ENCODE measurements at regions not wholly inside any gene's neighbourhood (a gene's known extent, or its start where the extent isn't known, plus 50 kb on each side); places are given as distances from the start of the nearest gene placed in this dataset.

- Mint-ChIP-seq H3K27me3 (ENCODE audit: low read depth) (no peaks in the 10 kb centered on the region), H3K4me1 (peaks cover 6% of the 10 kb centered on the region), H3K4me3 (no peak overlapping the region), H3K27ac (no peak overlapping the region), H3K9me3 (peaks cover 47% of the 10 kb centered on the region), H3K36me3 (no peaks in the 10 kb centered on the region)
- no peak for TF ChIP-seq CTCF (IDR thresholded peaks at IDR 0.05; ENCODE audit: unreplicated experiment)
- no peak for DNase-seq (ENCODE audit: low spot score in 2 of 2, unreplicated experiment in 2 of 2)
These were observed 85.4 kb downstream of the MAGEC1 start for GRCh38 chrX:141989134-141989533.

GRCh38 chrX:141982296-141982695, 78.6 kb downstream of the MAGEC1 start:
- TF ChIP-seq CTCF (IDR thresholded peaks at IDR 0.05; ENCODE audit: unreplicated experiment) = no peak
- Mint-ChIP-seq H3K4me1 (no peaks in the 10 kb centered on the region), H3K36me3 (no peaks in the 10 kb centered on the region), H3K4me3 (no peak overlapping the region), H3K9me3 (peaks cover 64% of the 10 kb centered on the region), H3K27ac (no peak overlapping the region), H3K27me3 (ENCODE audit: low read depth) (no peaks in the 10 kb centered on the region)
- DNase-seq (ENCODE audit: low spot score in 2 of 2, unreplicated experiment in 2 of 2) = no peak

GRCh38 chrX:141975839-141976238, 72.1 kb downstream of the MAGEC1 start:
- no peak for TF ChIP-seq CTCF (IDR thresholded peaks at IDR 0.05; ENCODE audit: unreplicated experiment)
- no peaks in the 10 kb centered on the region for H3K27me3 Mint-ChIP-seq (ENCODE audit: low read depth)
- peaks cover 52% of the 10 kb centered on the region for H3K9me3 Mint-ChIP-seq

GRCh38 chrX:141969706-141970105, 66.0 kb downstream of the MAGEC1 start:
- H3K36me3 Mint-ChIP-seq = no peaks in the 10 kb centered on the region
- no peak for DNase-seq (ENCODE audit: low spot score in 2 of 2, unreplicated experiment in 2 of 2)
- no peaks in the 10 kb centered on the region for H3K27me3 Mint-ChIP-seq (ENCODE audit: low read depth)
- no peaks in the 10 kb centered on the region for H3K4me1 Mint-ChIP-seq
- H3K4me3 Mint-ChIP-seq = no peak overlapping the region
- peaks cover 48% of the 10 kb centered on the region for H3K9me3 Mint-ChIP-seq
- TF ChIP-seq CTCF (IDR thresholded peaks at IDR 0.05; ENCODE audit: unreplicated experiment) = no peak
- no peak overlapping the region for H3K27ac Mint-ChIP-seq

More at GRCh38 chrX:141975839-141976238, 72.1 kb downstream of the MAGEC1 start:
- no peak overlapping the region for H3K27ac Mint-ChIP-seq
- H3K36me3 Mint-ChIP-seq = no peaks in the 10 kb centered on the region
- H3K4me1 Mint-ChIP-seq = no peaks in the 10 kb centered on the region
- H3K4me3 Mint-ChIP-seq = no peak overlapping the region
- DNase-seq (ENCODE audit: low spot score in 2 of 2, unreplicated experiment in 2 of 2) = no peak

- TF ChIP-seq CTCF (IDR thresholded peaks at IDR 0.05; ENCODE audit: unreplicated experiment) = no peak
- H3K27ac Mint-ChIP-seq = no peak overlapping the region
- peaks cover 61% of the 10 kb centered on the region for H3K9me3 Mint-ChIP-seq
- no peak overlapping the region for H3K4me3 Mint-ChIP-seq
- no peaks in the 10 kb centered on the region for H3K4me1 Mint-ChIP-seq
- H3K27me3 Mint-ChIP-seq (ENCODE audit: low read depth) = no peaks in the 10 kb centered on the region
- DNase-seq (ENCODE audit: low spot score in 2 of 2, unreplicated experiment in 2 of 2) = no peak
- no peaks in the 10 kb centered on the region for H3K36me3 Mint-ChIP-seq
These were observed 56.9 kb downstream of the MAGEC1 start for GRCh38 chrX:141960578-141960977.

All from mesothelial cell of epicardium (in vitro differentiated cells).